Ovary (tissue), 3 donors: ENCODE measurements at regions not wholly inside any gene's neighbourhood (a gene's known extent, or its start where the extent isn't known, plus 50 kb on each side); places are given as distances from the start of the nearest gene placed in this dataset.
"Not testable (repeated sequence)": the region's sequence is repeated elsewhere in the genome, so short reads cannot be mapped to it uniquely, and the experiment has no call there.

Experiments used
- CTCF ChIP-seq, 3 donors: fragments of 450-650 bp in 2 of 3; fragments of 200-600 bp in 1 of 3; IDR thresholded peaks; one replicate each; pipeline versions ENCODE4 v1.5.1 to v1.8.0; 2016 to 2022; ENCODE audit warnings: antibody characterized with exemption in 3 of 3, mild to moderate bottlenecking in 1 of 3
- EP300 ChIP-seq: sonication (generic); formaldehyde crosslinking; IDR thresholded peaks from one replicate; pipeline ENCODE4 v1.6.1; 2017; ENCODE audit warnings: antibody characterized with exemption
- POLR2A ChIP-seq: fragments of 450-650 bp; IDR thresholded peaks from one replicate; pipeline ENCODE4 v1.6.1; 2017; ENCODE audit warnings: antibody characterized with exemption, mild to moderate bottlenecking, moderate library complexity
- donor health status: DM: no; HTN: no; CAD: no.

DNA sequence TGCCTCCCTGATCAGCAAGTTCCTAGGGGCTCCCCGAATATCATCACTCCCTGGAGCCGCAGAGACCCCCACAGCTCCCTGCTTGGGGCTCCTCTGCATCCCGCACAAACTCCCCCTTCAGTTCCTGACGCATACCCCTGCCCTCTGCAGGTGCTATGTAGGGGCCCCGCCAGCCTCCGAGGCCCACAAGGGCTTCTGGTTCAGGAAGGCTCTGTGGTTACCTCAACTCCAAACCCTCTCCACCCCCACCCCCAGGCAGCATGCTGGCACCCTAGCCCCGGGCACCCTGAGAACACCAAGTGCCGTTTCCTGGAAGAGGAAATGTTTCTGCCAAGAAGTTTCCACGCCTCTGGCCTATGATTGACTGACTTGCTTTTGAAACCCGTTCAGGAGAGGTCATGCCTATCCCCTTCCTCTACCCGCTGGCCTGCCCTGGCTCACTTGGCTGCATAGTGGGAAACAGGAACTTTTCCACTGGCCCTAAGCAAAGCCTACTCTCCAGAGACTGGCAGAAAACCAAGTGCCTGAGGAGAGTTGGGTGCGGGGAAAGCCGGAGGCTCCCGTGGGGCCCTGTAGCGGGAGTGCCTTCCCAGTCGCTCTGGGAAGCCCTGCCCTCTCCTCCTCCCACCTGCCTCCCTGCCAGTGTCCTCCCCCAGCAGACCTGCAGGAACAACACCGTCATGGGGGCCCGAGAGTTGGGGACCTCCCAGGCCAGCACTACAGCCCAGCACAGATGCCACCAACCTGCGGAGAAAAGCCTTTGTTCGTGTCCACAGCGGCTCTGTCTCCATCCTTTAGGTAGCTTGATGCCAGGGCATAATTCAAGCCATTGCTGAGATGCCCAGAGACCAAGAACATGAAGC lies 4084.2 kb upstream of the TPTE start:
- not testable (repeated sequence) for TF ChIP-seq EP300; CTCF (IDR thresholded peaks at IDR 0.05); POLR2A
